Karpas-422 (cell line): ENCODE measurements at regions not wholly inside any gene's neighbourhood (a gene's known extent, or its start where the extent isn't known, plus 50 kb on each side); places are given as distances from the start of the nearest gene placed in this dataset.
"Not testable (repeated sequence)": the region's sequence is repeated elsewhere in the genome, so short reads cannot be mapped to it uniquely, and the experiment has no call there.

Experiments used
- DNase-seq: peaks from one replicate; pipeline ENCODE4 v3.0.0-alpha.2; 2015
- H2AFZ ChIP-seq: fragments of 200-600 bp; sonication (generic); 2 replicates; pipeline ENCODE4 v1.6.1; 2014; ENCODE audit warnings: antibody characterized with exemption, low read length, mixed read lengths
- H3K27ac ChIP-seq: fragments of 200-600 bp; sonication (generic); 2 replicates; pipeline ENCODE4 v1.5.1; 2014; ENCODE audit warnings: mild to moderate bottlenecking, low read length, moderate library complexity
- H3K27me3 ChIP-seq: fragments of 200-600 bp; sonication (generic); 2 replicates; pipeline ENCODE4 v1.6.1; 2014; ENCODE audit warnings: low read length, mixed read lengths
- H3K36me3 ChIP-seq: fragments of 200-600 bp; sonication (generic); 2 replicates; pipeline ENCODE4 v1.6.1; 2014; ENCODE audit warnings: low read length, mixed read lengths; ENCODE audit not compliant: insufficient read depth
- H3K4me1 ChIP-seq: fragments of 200-600 bp; sonication (generic); 2 replicates; pipeline ENCODE4 v1.6.1; 2014; ENCODE audit warnings: mild to moderate bottlenecking, low read length, mixed read lengths
- H3K4me2 ChIP-seq: fragments of 200-600 bp; sonication (generic); 2 replicates; pipeline ENCODE4 v1.6.1; 2014; ENCODE audit warnings: low read length, low read depth, mild to moderate bottlenecking; ENCODE audit not compliant: poor library complexity, severe bottlenecking
- H3K4me3 ChIP-seq: fragments of 200-600 bp; sonication (generic); 2 replicates; pipeline ENCODE4 v1.5.1; 2014; ENCODE audit warnings: mild to moderate bottlenecking, antibody characterized with exemption, low read length, mixed read lengths
- H3K79me2 ChIP-seq: fragments of 200-600 bp; sonication (generic); 2 replicates; pipeline ENCODE4 v1.6.1; 2014; ENCODE audit warnings: mild to moderate bottlenecking, low read length, mixed read lengths
- H3K9ac ChIP-seq: fragments of 200-600 bp; sonication (generic); 2 replicates; pipeline ENCODE4 v1.6.0; 2014; ENCODE audit warnings: low read length
- H3K9me2 ChIP-seq: fragments of 200-600 bp; sonication (generic), shearing (Covaris generic); replicated peaks from 2 replicates; pipeline ENCODE4 v1.6.0; 2014; ENCODE audit warnings: mild to moderate bottlenecking, low read length, moderate library complexity; ENCODE audit not compliant: insufficient read depth
- H3K9me3 ChIP-seq: fragments of 300-700, 200-600 bp; sonication (generic); 2 replicates; pipeline ENCODE4 v1.6.1; 2014; ENCODE audit warnings: low read length, mixed read lengths
- H4K20me1 ChIP-seq: fragments of 200-600 bp; sonication (generic); 2 replicates; pipeline ENCODE4 v1.6.1; 2014; ENCODE audit warnings: mild to moderate bottlenecking, antibody characterized with exemption, low read length, low read depth; ENCODE audit not compliant: insufficient read depth

- not testable (repeated sequence) for H3K4me1 ChIP-seq, H3K27me3 ChIP-seq, H3K27ac ChIP-seq, H3K79me2 ChIP-seq, H3K9me3 ChIP-seq, H3K9me2 ChIP-seq, H3K9ac ChIP-seq, H3K4me3 ChIP-seq, H2AFZ ChIP-seq, DNase-seq, H3K4me2 ChIP-seq, H4K20me1 ChIP-seq, H3K36me3 ChIP-seq
Measured at GRCh38 chr9:40970340-40970739, 158.1 kb downstream of the FOXD4L6 start.

- not testable (repeated sequence) for H3K9ac ChIP-seq, H3K9me3 ChIP-seq, H3K36me3 ChIP-seq, H3K4me1 ChIP-seq, H3K27ac ChIP-seq, H3K27me3 ChIP-seq, H2AFZ ChIP-seq, DNase-seq, H3K4me2 ChIP-seq, H3K9me2 ChIP-seq, H3K79me2 ChIP-seq, H3K4me3 ChIP-seq, H4K20me1 ChIP-seq
Measured at GRCh38 chr9:40962461-40962860, 166.0 kb downstream of the FOXD4L6 start.

GRCh38 chr9:40951876-40952494 lies 176.5 kb downstream of the FOXD4L6 start:
- not testable (repeated sequence) for H2AFZ ChIP-seq, H3K4me2 ChIP-seq, H3K27me3 ChIP-seq, H4K20me1 ChIP-seq, H3K27ac ChIP-seq, H3K9me2 ChIP-seq, H3K4me3 ChIP-seq, H3K36me3 ChIP-seq, H3K79me2 ChIP-seq, H3K9ac ChIP-seq, H3K9me3 ChIP-seq, H3K4me1 ChIP-seq
- DNase-seq: peak; percentile 29

- not testable (repeated sequence) for H3K36me3 ChIP-seq, H3K27ac ChIP-seq, H3K27me3 ChIP-seq, H4K20me1 ChIP-seq, H3K4me2 ChIP-seq, H3K9me2 ChIP-seq, H3K79me2 ChIP-seq, H2AFZ ChIP-seq, H3K4me1 ChIP-seq, H3K9me3 ChIP-seq, H3K4me3 ChIP-seq, H3K9ac ChIP-seq
- peak; percentile 32 for DNase-seq
Measured at GRCh38 chr9:40946228-40946627, 182.3 kb downstream of the FOXD4L6 start.

GRCh38 chr9:40942730-40943129 lies 185.8 kb downstream of the FOXD4L6 start:
- H3K9ac ChIP-seq, H3K4me2 ChIP-seq, H3K4me1 ChIP-seq, H3K9me3 ChIP-seq, H4K20me1 ChIP-seq, H3K79me2 ChIP-seq, H3K36me3 ChIP-seq, H3K27me3 ChIP-seq, DNase-seq, H2AFZ ChIP-seq, H3K4me3 ChIP-seq, H3K27ac ChIP-seq, H3K9me2 ChIP-seq: not testable (repeated sequence)

- not testable (repeated sequence) for H3K9ac ChIP-seq, H3K27ac ChIP-seq, H3K4me3 ChIP-seq, H3K4me2 ChIP-seq, H2AFZ ChIP-seq, H3K27me3 ChIP-seq, H3K9me2 ChIP-seq, H3K4me1 ChIP-seq, H3K36me3 ChIP-seq, H4K20me1 ChIP-seq, H3K79me2 ChIP-seq
- H3K9me3 ChIP-seq: peaks cover 10% of the 10 kb centered on the region
- DNase-seq: peak; percentile 34
Measured at GRCh38 chr9:40939888-40940209, 188.6 kb downstream of the FOXD4L6 start.

GRCh38 chr9:40939201-40939887 lies 189.1 kb downstream of the FOXD4L6 start:
- H3K9ac ChIP-seq, H3K9me2 ChIP-seq, H3K27me3 ChIP-seq, H2AFZ ChIP-seq, H3K4me2 ChIP-seq, H3K4me3 ChIP-seq, H4K20me1 ChIP-seq, H3K27ac ChIP-seq, DNase-seq, H3K36me3 ChIP-seq, H3K4me1 ChIP-seq, H3K79me2 ChIP-seq: not testable (repeated sequence)
- H3K9me3 ChIP-seq: peaks cover 12% of the 10 kb centered on the region

- Histone ChIP-seq H3K36me3 (no peaks in the 10 kb centered on the region), H3K79me2 (no peaks in the 10 kb centered on the region), H3K9me2 (no peaks in the 10 kb centered on the region), H3K9me3 (peaks cover 27% of the 10 kb centered on the region), H3K9ac (no peak overlapping the region), H3K27me3 (no peaks in the 10 kb centered on the region), H3K4me2 (no peak overlapping the region), H3K4me3 (no peak overlapping the region), H2AFZ (no peak overlapping the region), H4K20me1 (no peaks in the 10 kb centered on the region), H3K27ac (no peak overlapping the region), H3K4me1 (no peaks in the 10 kb centered on the region)
- no peak for DNase-seq
Measured at GRCh38 chr9:40935336-40935735, 193.1 kb downstream of the FOXD4L6 start.

GRCh38 chr9:40934480-40934879 lies 194.0 kb downstream of the FOXD4L6 start:
- H3K79me2 ChIP-seq, H3K36me3 ChIP-seq, H3K9me2 ChIP-seq, H4K20me1 ChIP-seq, H3K4me1 ChIP-seq, H3K4me2 ChIP-seq, H3K4me3 ChIP-seq, H3K27me3 ChIP-seq, H2AFZ ChIP-seq, H3K9ac ChIP-seq, H3K27ac ChIP-seq: not testable (repeated sequence)
- DNase-seq: peak; percentile 34
- peaks cover 32% of the 10 kb centered on the region for H3K9me3 ChIP-seq
